IPS DF 19.7 (cell line): ENCODE measurements at regions not wholly inside any gene's neighbourhood (a gene's known extent, or its start where the extent isn't known, plus 50 kb on each side); places are given as distances from the start of the nearest gene placed in this dataset.
"Not testable (repeated sequence)": the region's sequence is repeated elsewhere in the genome, so short reads cannot be mapped to it uniquely, and the experiment has no call there.

Experiments
- DNase-seq: peaks from one replicate; pipeline ENCODE4 v3.0.0-alpha.2; 2013; ENCODE audit warnings: low read depth, low spot score

GRCh38 chr5:60092671-60093422, 199.3 kb upstream of the PDE4D start:
- no peak for DNase-seq

GRCh38 chr5:60086583-60086982, 193.1 kb upstream of the PDE4D start:
- DNase-seq: no peak

GRCh38 chr5:60084226-60084625, 190.7 kb upstream of the PDE4D start:
- no peak for DNase-seq

- no peak for DNase-seq
These were observed 183.8 kb upstream of the PDE4D start for GRCh38 chr5:60077292-60077691.

- DNase-seq: no peak
These were observed 183.2 kb upstream of the PDE4D start for GRCh38 chr5:60076746-60077145.

- no peak for DNase-seq
These were observed 173.0 kb upstream of the PDE4D start for GRCh38 chr5:60066502-60066901.

GRCh38 chr5:60060389-60060788, 166.9 kb upstream of the PDE4D start:
- DNase-seq: no peak

GRCh38 chr5:60056191-60056590, 162.7 kb upstream of the PDE4D start:
- no peak for DNase-seq

GRCh38 chr5:60055168-60055567, 161.6 kb upstream of the PDE4D start:
- no peak for DNase-seq

- DNase-seq: not testable (repeated sequence)
These were observed 148.6 kb upstream of the PDE4D start for GRCh38 chr5:60041996-60042664.

- DNase-seq: not testable (repeated sequence)
These were observed 148.0 kb upstream of the PDE4D start for GRCh38 chr5:60041508-60041907.

GRCh38 chr5:60036192-60036938, 142.8 kb upstream of the PDE4D start:
- DNase-seq: no peak

- no peak for DNase-seq
These were observed 132.6 kb upstream of the PDE4D start for GRCh38 chr5:60026161-60026560.

GRCh38 chr5:60024104-60024503, 130.6 kb upstream of the PDE4D start:
- no peak for DNase-seq

GRCh38 chr5:60023255-60023654, 129.7 kb upstream of the PDE4D start:
- no peak for DNase-seq

GRCh38 chr5:60020457-60020856, 126.9 kb upstream of the PDE4D start:
- no peak for DNase-seq

- not testable (repeated sequence) for DNase-seq
These were observed 125.4 kb upstream of the PDE4D start for GRCh38 chr5:60018960-60019359.

- DNase-seq: no peak
These were observed 124.6 kb upstream of the PDE4D start for GRCh38 chr5:60018091-60018490.

- no peak for DNase-seq
These were observed 120.8 kb upstream of the PDE4D start for GRCh38 chr5:60014331-60014730.

GRCh38 chr5:60010853-60011252, 117.3 kb upstream of the PDE4D start:
- DNase-seq: no peak

- DNase-seq: no peak
These were observed 116.8 kb upstream of the PDE4D start for GRCh38 chr5:60010328-60010727.

- DNase-seq: no peak
These were observed 114.2 kb upstream of the PDE4D start for GRCh38 chr5:60007729-60008128.

- no peak for DNase-seq
These were observed 105.5 kb upstream of the PDE4D start for GRCh38 chr5:59999056-59999455.
